OCI-LY1 (cell line): ENCODE measurements at regions not wholly inside any gene's neighbourhood (a gene's known extent, or its start where the extent isn't known, plus 50 kb on each side); places are given as distances from the start of the nearest gene placed in this dataset.

Experiments used
- CTCF ChIP-seq: fragments of 200-600 bp; sonication (generic), shearing (Covaris generic); IDR thresholded peaks from 2 replicates; pipeline ENCODE4 v1.5.1; 2017; ENCODE audit warnings: mild to moderate bottlenecking, antibody characterized with exemption, low read length, moderate library complexity, mixed read lengths
- EZH2 ChIP-seq: fragments of 200-600 bp; sonication (generic), shearing (Covaris generic); IDR thresholded peaks from 2 replicates; pipeline ENCODE4 v1.8.0; 2017; ENCODE audit warnings: borderline replicate concordance, mixed run types, mild to moderate bottlenecking, antibody characterized with exemption, low read length, moderate library complexity, mixed read lengths

GRCh38 chr16:64889446-64889845 lies 232.4 kb downstream of the CDH11 start:
- TF ChIP-seq CTCF (no peak), EZH2 (no peak)
